Lower lobe of right lung (tissue), 2 donors: ENCODE measurements at regions not wholly inside any gene's neighbourhood (a gene's known extent, or its start where the extent isn't known, plus 50 kb on each side); places are given as distances from the start of the nearest gene placed in this dataset.

Experiments used
- ATAC-seq, 2 donors: fragments of 200-7000 bp; cut with Tn5 transposase; one replicate each; pipeline ENCODE4 v1.9.1; 2020 to 2022; ENCODE audit warnings: mild to moderate bottlenecking in 2 of 2, moderate library complexity in 2 of 2
- DNase-seq: peaks from one replicate; pipeline ENCODE4 v3.0.0-alpha.2; 2020
- H3K27ac ChIP-seq: fragments of 200-600 bp; one replicate; pipeline ENCODE4 v1.8.0; 2022
- H3K27me3 ChIP-seq: fragments of 200-600 bp; one replicate; pipeline ENCODE4 v1.8.0; 2022; ENCODE audit warnings: low read depth
- H3K36me3 ChIP-seq: fragments of 200-600 bp; one replicate; pipeline ENCODE4 v1.8.0; 2022; ENCODE audit warnings: mild to moderate bottlenecking
- H3K4me1 ChIP-seq: fragments of 200-600 bp; one replicate; pipeline ENCODE4 v1.8.0; 2022
- H3K4me3 ChIP-seq: fragments of 200-600 bp; one replicate; pipeline ENCODE4 v1.8.0; 2022; ENCODE audit warnings: mild to moderate bottlenecking
- H3K9me3 ChIP-seq: fragments of 200-600 bp; one replicate; pipeline ENCODE4 v1.8.0; 2022
- intact Hi-C: fragments of 100-400 bp; cut with DNase I; formaldehyde crosslinking; loops from one replicate; pipeline ENCODE4 v1.11.0; 2022
- TF ChIP-seq, protein P1 (sequence below): fragments of 200-600 bp; IDR thresholded peaks from one replicate; pipeline ENCODE4 v1.8.0; 2022; ENCODE audit warnings: antibody characterized with exemption, mild to moderate bottlenecking
- donor health status: DM: no; HTN: yes; CAD: no; lungs with severe emphysema.

DNA sequence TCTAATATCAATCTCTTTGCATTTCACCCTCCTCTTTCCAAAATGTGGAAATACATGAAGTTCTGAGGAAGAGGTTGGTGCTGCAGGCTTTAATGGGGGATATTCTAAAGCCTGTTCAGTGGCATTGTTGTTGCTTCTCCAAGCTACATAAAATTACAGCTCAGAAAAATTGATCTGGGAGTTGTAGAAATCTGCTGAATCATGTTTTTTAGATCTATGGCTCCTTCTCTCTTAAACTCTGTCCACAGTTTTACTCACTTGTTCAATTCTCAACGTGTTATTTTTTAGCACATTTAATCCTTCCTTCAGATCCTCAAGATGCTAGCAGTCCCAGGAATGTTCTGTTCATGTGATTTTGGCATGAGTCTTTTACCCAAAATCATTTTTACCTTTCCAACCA, 949.5 kb upstream of the ADGRL3 start:
- ATAC-seq, result no peak
- no peak overlapping the region for H3K4me3 ChIP-seq
- no peaks in the 10 kb centered on the region for H3K27me3 ChIP-seq
- intact Hi-C loops, result no loop called here
- H3K9me3 ChIP-seq, result no peaks in the 10 kb centered on the region
- no peak for DNase-seq
- no peaks in the 10 kb centered on the region for H3K4me1 ChIP-seq
- TF ChIP-seq, protein P1, sequence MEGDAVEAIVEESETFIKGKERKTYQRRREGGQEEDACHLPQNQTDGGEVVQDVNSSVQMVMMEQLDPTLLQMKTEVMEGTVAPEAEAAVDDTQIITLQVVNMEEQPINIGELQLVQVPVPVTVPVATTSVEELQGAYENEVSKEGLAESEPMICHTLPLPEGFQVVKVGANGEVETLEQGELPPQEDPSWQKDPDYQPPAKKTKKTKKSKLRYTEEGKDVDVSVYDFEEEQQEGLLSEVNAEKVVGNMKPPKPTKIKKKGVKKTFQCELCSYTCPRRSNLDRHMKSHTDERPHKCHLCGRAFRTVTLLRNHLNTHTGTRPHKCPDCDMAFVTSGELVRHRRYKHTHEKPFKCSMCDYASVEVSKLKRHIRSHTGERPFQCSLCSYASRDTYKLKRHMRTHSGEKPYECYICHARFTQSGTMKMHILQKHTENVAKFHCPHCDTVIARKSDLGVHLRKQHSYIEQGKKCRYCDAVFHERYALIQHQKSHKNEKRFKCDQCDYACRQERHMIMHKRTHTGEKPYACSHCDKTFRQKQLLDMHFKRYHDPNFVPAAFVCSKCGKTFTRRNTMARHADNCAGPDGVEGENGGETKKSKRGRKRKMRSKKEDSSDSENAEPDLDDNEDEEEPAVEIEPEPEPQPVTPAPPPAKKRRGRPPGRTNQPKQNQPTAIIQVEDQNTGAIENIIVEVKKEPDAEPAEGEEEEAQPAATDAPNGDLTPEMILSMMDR, result no peak
- H3K27ac ChIP-seq, result no peak overlapping the region
- H3K36me3 ChIP-seq, result no peaks in the 10 kb centered on the region

DNA sequence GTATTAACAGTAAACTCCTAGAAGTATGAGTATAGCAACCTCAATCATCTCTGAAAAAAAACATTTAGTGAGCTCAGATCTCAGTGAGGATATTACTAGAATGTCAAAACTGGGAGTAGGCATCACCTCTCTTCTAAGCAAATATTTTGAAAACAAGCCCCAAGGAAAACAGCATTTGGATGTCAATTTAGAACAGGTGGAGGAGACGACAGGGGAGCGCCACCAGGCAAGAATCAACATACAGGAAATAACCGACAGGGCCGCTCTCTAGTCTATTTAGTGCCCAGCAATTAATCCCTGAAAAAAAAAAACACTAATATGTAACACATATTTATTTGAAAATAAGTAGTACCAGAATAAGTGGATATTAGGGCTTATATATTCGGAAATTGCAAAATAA, 940.3 kb upstream of the ADGRL3 start:
- intact Hi-C loops, result no loop called here
- no peak for ATAC-seq

DNA sequence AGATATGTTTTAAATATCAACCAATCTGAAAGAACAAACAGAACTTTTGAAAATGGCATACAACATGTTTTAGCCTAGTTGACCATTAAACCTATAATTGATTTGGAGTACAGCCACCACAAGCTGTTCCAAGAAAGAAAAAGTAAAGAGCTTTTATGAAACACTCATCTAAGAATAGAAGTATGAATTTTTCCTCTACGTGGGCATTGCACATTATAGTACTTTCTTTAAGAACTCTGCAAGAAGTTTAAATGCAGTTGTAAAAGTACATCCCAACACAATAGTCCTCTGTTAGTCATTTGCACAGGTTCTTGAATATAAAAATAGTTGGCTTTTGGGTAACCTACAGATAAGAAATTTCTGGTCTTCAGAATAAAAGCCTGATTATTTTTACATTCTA, 933.6 kb upstream of the ADGRL3 start:
- DNase-seq (no peak), ATAC-seq (no peak)
- Histone ChIP-seq H3K4me3 (no peak overlapping the region), H3K36me3 (no peaks in the 10 kb centered on the region), H3K9me3 (no peaks in the 10 kb centered on the region), H3K27ac (no peak overlapping the region), H3K27me3 (no peaks in the 10 kb centered on the region), H3K4me1 (no peaks in the 10 kb centered on the region)
- TF ChIP-seq, protein P1, result no peak
- intact Hi-C loops, result no loop called here

More for the DNA sequence above, 940.3 kb upstream of the ADGRL3 start:
- Histone ChIP-seq H3K27ac (no peak overlapping the region), H3K4me3 (no peak overlapping the region), H3K4me1 (no peaks in the 10 kb centered on the region), H3K9me3 (no peaks in the 10 kb centered on the region), H3K27me3 (no peaks in the 10 kb centered on the region), H3K36me3 (no peaks in the 10 kb centered on the region)
- no peak for DNase-seq
- TF ChIP-seq, protein P1, result no peak

DNA sequence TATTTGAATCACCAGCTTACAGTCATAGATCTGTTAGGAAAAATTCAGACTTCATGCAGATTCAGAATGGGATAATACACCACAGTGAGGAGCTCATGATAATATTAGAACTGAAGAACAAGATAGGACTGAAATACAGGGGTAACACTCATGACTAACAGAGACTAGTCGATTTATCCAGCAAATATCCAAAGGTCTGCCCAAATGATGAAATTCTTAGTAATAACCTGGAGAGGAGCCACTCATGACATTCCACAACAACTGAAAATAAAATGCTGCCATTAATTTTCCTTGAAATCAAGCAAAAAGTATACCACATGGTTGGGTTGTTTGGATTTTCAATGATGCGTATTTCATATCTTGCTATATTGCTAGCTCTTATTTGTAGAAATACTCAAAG, 903.7 kb upstream of the ADGRL3 start:
- no peaks in the 10 kb centered on the region for H3K4me1 ChIP-seq
- DNase-seq, result no peak
- H3K9me3 ChIP-seq, result no peaks in the 10 kb centered on the region
- H3K27ac ChIP-seq, result no peak overlapping the region
- no peak overlapping the region for H3K4me3 ChIP-seq
- ATAC-seq, result no peak
- no peaks in the 10 kb centered on the region for H3K27me3 ChIP-seq
- H3K36me3 ChIP-seq, result no peaks in the 10 kb centered on the region
- intact Hi-C loops, result no loop called here
- TF ChIP-seq, protein P1, result no peak

DNA sequence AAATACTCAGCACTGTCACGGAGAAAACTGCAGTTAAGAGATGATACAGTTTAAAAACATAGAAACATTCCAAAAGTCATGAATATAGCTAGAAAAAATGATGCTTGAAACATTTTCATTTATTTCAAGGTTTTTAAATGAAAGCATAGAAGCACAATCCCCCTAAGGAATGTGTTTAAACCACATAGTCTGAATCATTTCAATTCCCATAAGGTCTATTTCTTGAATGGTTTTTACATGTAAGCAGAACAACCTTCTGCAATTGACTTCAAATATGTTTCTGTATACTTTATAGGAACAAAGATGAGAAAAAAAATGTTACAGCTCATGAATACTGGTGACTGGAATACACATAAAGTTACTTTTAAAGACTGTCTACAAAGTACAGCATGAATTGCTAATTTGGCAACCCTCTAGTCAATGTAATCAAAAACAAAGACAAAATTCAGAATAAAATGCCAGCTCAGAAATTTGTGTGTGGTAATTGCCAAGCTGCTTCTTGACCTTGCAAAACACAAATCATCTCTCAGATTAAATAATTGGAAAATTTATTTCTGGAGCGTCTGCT, 886.4 kb upstream of the ADGRL3 start:
- intact Hi-C loops, result no loop called here

More for the DNA sequence above, 886.4 kb upstream of the ADGRL3 start:
- no peak overlapping the region for H3K4me3 ChIP-seq
- no peaks in the 10 kb centered on the region for H3K27me3 ChIP-seq
- no peak for DNase-seq
- no peak for ATAC-seq
- H3K36me3 ChIP-seq, result no peaks in the 10 kb centered on the region
- no peak overlapping the region for H3K27ac ChIP-seq
- no peaks in the 10 kb centered on the region for H3K9me3 ChIP-seq
- H3K4me1 ChIP-seq, result no peaks in the 10 kb centered on the region
- TF ChIP-seq, protein P1, result no peak
